HG03095 (cell line): ENCODE measurements at regions not wholly inside any gene's neighbourhood (a gene's known extent, or its start where the extent isn't known, plus 50 kb on each side); places are given as distances from the start of the nearest gene placed in this dataset.

ENCODE experiments used
- ATAC-seq: cut with Tn5 transposase; IDR thresholded peaks from one replicate; pipeline ENCODE4 v1.9.1; 2021; ENCODE audit warnings: moderate library complexity; ENCODE audit not compliant: unreplicated experiment

DNA sequence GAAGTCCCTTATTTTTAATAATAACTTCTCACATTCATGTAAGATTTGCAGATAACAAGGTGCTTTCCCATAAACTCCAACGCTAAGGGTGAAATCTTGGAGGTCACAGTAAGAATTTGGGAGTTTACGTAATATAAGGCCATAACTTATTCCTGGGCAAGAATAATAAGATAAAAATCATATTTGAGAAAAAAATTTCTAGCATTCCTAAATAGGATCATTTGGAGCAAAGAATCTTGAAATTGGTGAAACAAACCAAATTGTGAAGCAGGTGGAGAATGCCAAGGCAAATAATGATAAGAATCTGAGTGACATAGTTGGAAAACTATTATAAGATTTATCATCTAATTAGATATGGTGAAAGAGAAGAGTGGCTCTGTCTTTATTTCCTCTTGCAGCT is 50.4 kb upstream of the FGF16 start:
- ATAC-seq: no peak
